Liver (tissue), 8 donors: ENCODE measurements at regions not wholly inside any gene's neighbourhood (a gene's known extent, or its start where the extent isn't known, plus 50 kb on each side); places are given as distances from the start of the nearest gene placed in this dataset.

Source experiments
- DNase-seq: peaks from one replicate; pipeline ENCODE4 v3.0.0-alpha.2; 2017; ENCODE audit warnings: low spot score
- H3K27ac ChIP-seq, 2 donors: one replicate each; pipeline ENCODE4 v1.7.0; 2013; ENCODE audit warnings: inconsistent platforms in 2 of 2, low read length in 2 of 2, control low read depth in 1 of 2, low read depth in 1 of 2, mild to moderate bottlenecking in 1 of 2
- H3K27me3 ChIP-seq, 4 donors: one replicate each; pipeline versions ENCODE4 v1.6.1 to v1.7.0; 2013; ENCODE audit warnings: low read length in 3 of 4, inconsistent platforms in 1 of 4, mild to moderate bottlenecking in 1 of 4, moderate library complexity in 1 of 4; ENCODE audit not compliant: control insufficient read depth in 4 of 4, insufficient read depth in 4 of 4
- H3K36me3 ChIP-seq, 4 donors: one replicate each; pipeline versions ENCODE4 v1.6.1 to v1.7.0; 2013; ENCODE audit warnings: low read length in 3 of 4, mild to moderate bottlenecking in 3 of 4, low read depth in 1 of 4, moderate library complexity in 1 of 4; ENCODE audit not compliant: control insufficient read depth in 4 of 4, insufficient read depth in 3 of 4
- H3K4me1 ChIP-seq, 4 donors: one replicate each; pipeline versions ENCODE4 v1.6.1 to v1.7.0; 2013; ENCODE audit warnings: low read length in 3 of 4, mild to moderate bottlenecking in 3 of 4, moderate library complexity in 1 of 4; ENCODE audit not compliant: control insufficient read depth in 4 of 4, insufficient read depth in 4 of 4
- H3K4me3 ChIP-seq, 3 donors: one replicate each; pipeline versions ENCODE4 v1.6.1 to v1.7.0; 2013; ENCODE audit warnings: low read length in 3 of 3, control low read depth in 1 of 3, low read depth in 1 of 3, mild to moderate bottlenecking in 1 of 3
- H3K9ac ChIP-seq, 2 donors: one replicate each; pipeline ENCODE4 v1.7.0; 2013; ENCODE audit warnings: low read length in 2 of 2, mild to moderate bottlenecking in 2 of 2, moderate library complexity in 2 of 2, control low read depth in 1 of 2, low read depth in 1 of 2
- H3K9me3 ChIP-seq, 4 donors: one replicate each; pipeline versions ENCODE4 v1.6.1 to v1.7.0; 2013; ENCODE audit warnings: low read length in 3 of 4; ENCODE audit not compliant: control insufficient read depth in 4 of 4
- EGR1 ChIP-seq, 2 donors: IDR thresholded peaks; 2 replicates each; pipeline ENCODE4 v1.6.1; 2016 to 2018; ENCODE audit warnings: antibody characterized with exemption in 2 of 2, low read depth in 2 of 2
- FOXA1 ChIP-seq: IDR thresholded peaks from 2 replicates; pipeline ENCODE4 v1.6.1; 2016; ENCODE audit warnings: antibody characterized with exemption
- FOXA2 ChIP-seq: IDR thresholded peaks from 2 replicates; pipeline ENCODE4 v1.6.1; 2016; ENCODE audit warnings: antibody characterized with exemption
- GABPA ChIP-seq, 2 donors: IDR thresholded peaks in 1 of 2; conservative IDR thresholded peaks in 1 of 2; 2 replicates each; pipeline ENCODE4 v1.6.1; 2016; ENCODE audit warnings: antibody characterized with exemption in 2 of 2, mild to moderate bottlenecking in 1 of 2, moderate library complexity in 1 of 2
- HNF4A ChIP-seq, 2 donors: conservative IDR thresholded peaks; 2 replicates each; pipeline ENCODE4 v1.6.1; 2016; ENCODE audit warnings: antibody characterized with exemption in 2 of 2, mild to moderate bottlenecking in 2 of 2
- HNF4G ChIP-seq: IDR thresholded peaks from 2 replicates; pipeline ENCODE4 v1.6.1; 2016; ENCODE audit warnings: antibody characterized with exemption
- JUND ChIP-seq, 2 donors: IDR thresholded peaks; 2 replicates each; pipeline ENCODE4 v1.6.1; 2016; ENCODE audit warnings: antibody characterized with exemption in 2 of 2
- NR2F2 ChIP-seq: IDR thresholded peaks from 2 replicates; pipeline ENCODE4 v1.6.1; 2016; ENCODE audit warnings: antibody characterized with exemption
- RAD21 ChIP-seq, 2 donors: IDR thresholded peaks; 2 replicates each; pipeline ENCODE4 v1.6.1; 2016; ENCODE audit warnings: antibody characterized with exemption in 2 of 2, mild to moderate bottlenecking in 2 of 2
- RXRA ChIP-seq, 2 donors: IDR thresholded peaks; 2 replicates each; pipeline ENCODE4 v1.6.1; 2017 to 2018; ENCODE audit warnings: antibody characterized with exemption in 2 of 2, mild to moderate bottlenecking in 1 of 2
- SP1 ChIP-seq: IDR thresholded peaks from 2 replicates; pipeline ENCODE4 v1.6.1; 2018; ENCODE audit warnings: antibody characterized with exemption, mild to moderate bottlenecking
- TAF1 ChIP-seq: conservative IDR thresholded peaks from 2 replicates; pipeline ENCODE4 v1.6.1; 2016; ENCODE audit warnings: antibody characterized with exemption, mild to moderate bottlenecking
- YY1 ChIP-seq: IDR thresholded peaks from 2 replicates; pipeline ENCODE4 v1.6.1; 2016; ENCODE audit warnings: antibody characterized with exemption, mild to moderate bottlenecking
- WGBS: extraction: QIAGEN DNeasy Blood & Tissue Kit; methylation state at CpG from one replicate; pipeline ENCODE4 v1.1.7; 2013; 5-methylcytosine and 5-hydroxymethylcytosine counted together
- TF ChIP-seq, protein P1 (sequence below): IDR thresholded peaks from 2 replicates; pipeline ENCODE4 v1.6.1; 2016; ENCODE audit warnings: antibody characterized with exemption
- TF ChIP-seq, protein P2 (sequence below): IDR thresholded peaks from 2 replicates; pipeline ENCODE4 v1.6.1; 2016; ENCODE audit warnings: antibody characterized with exemption
- TF ChIP-seq, protein P3 (sequence below): IDR thresholded peaks from 2 replicates; pipeline ENCODE4 v1.6.1; 2016; ENCODE audit warnings: antibody characterized with exemption, mild to moderate bottlenecking
- TF ChIP-seq, protein P4 (sequence below): IDR thresholded peaks from 2 replicates; pipeline ENCODE4 v1.6.1; 2016; ENCODE audit warnings: antibody characterized with exemption
- TF ChIP-seq, protein P5 (sequence below): fragments of 150-350 bp; IDR thresholded peaks from 2 replicates; pipeline ENCODE4 v1.5.1; 2017; ENCODE audit warnings: improper control_type of control experiment, low read depth, low read length; ENCODE audit not compliant: missing input control
- donor health status: healthy.
- donor health status: healthy.
- donor health status: healthy.
- donor health status: healthy.
- donor health status: healthy.

DNA sequence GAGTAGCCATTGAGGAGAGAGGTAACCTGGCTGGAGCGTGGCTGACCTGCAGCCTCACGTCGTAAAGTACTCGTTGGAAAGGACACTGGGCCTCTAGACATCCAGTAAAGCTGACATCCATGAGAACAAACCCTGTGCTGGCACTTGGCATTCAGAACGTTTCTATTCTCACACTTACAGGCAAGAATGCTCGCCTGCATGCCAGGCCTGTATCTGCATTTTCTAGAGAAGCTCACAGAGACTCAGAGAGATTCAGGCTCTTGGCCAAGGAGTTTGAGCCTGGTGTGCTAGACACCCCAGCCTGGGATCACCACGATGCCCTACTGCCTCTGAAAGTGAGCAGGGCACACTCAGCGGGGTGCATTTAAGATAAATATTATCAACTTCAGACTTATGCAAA is 379.8 kb upstream of the CDH4 start:
- Histone ChIP-seq H3K9ac (no peak overlapping the region), H3K9me3 (no peaks in the 10 kb centered on the region), H3K27me3 (peaks cover 0 to 3% (median 1%) of the 10 kb centered on the region in 4 donors), H3K27ac (no peak overlapping the region), H3K4me1 (no peaks in the 10 kb centered on the region), H3K4me3 (no peak overlapping the region), H3K36me3 (no peaks in the 10 kb centered on the region)
- DNase-seq, result no peak
- TF ChIP-seq HNF4A (conservative IDR thresholded peaks at IDR 0.05), result no peak
- no peak for TF ChIP-seq EGR1 (IDR thresholded peaks at IDR 0.05; ENCODE audit: low read depth in 2 of 2)
- TF ChIP-seq, protein P1, sequence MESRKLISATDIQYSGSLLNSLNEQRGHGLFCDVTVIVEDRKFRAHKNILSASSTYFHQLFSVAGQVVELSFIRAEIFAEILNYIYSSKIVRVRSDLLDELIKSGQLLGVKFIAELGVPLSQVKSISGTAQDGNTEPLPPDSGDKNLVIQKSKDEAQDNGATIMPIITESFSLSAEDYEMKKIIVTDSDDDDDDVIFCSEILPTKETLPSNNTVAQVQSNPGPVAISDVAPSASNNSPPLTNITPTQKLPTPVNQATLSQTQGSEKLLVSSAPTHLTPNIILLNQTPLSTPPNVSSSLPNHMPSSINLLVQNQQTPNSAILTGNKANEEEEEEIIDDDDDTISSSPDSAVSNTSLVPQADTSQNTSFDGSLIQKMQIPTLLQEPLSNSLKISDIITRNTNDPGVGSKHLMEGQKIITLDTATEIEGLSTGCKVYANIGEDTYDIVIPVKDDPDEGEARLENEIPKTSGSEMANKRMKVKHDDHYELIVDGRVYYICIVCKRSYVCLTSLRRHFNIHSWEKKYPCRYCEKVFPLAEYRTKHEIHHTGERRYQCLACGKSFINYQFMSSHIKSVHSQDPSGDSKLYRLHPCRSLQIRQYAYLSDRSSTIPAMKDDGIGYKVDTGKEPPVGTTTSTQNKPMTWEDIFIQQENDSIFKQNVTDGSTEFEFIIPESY, result no peak
- no peak for TF ChIP-seq FOXA2
- no peak for TF ChIP-seq HNF4G
- no peak for TF ChIP-seq JUND (IDR thresholded peaks at IDR 0.05)
- TF ChIP-seq RXRA (IDR thresholded peaks at IDR 0.05), result no peak
- TF ChIP-seq, protein P2, sequence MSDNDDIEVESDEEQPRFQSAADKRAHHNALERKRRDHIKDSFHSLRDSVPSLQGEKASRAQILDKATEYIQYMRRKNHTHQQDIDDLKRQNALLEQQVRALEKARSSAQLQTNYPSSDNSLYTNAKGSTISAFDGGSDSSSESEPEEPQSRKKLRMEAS, result no peak
- TF ChIP-seq NR2F2, result no peak
- TF ChIP-seq TAF1, result no peak
- no peak for TF ChIP-seq SP1
- TF ChIP-seq GABPA (IDR thresholded peaks at IDR 0.05 in 1 of 2, conservative IDR thresholded peaks at IDR 0.05 in 1 of 2), result no peak
- no peak for TF ChIP-seq YY1
- TF ChIP-seq FOXA1, result no peak
- 52% methylated on average over 8 of the region's 8 CpGs for WGBS

DNA sequence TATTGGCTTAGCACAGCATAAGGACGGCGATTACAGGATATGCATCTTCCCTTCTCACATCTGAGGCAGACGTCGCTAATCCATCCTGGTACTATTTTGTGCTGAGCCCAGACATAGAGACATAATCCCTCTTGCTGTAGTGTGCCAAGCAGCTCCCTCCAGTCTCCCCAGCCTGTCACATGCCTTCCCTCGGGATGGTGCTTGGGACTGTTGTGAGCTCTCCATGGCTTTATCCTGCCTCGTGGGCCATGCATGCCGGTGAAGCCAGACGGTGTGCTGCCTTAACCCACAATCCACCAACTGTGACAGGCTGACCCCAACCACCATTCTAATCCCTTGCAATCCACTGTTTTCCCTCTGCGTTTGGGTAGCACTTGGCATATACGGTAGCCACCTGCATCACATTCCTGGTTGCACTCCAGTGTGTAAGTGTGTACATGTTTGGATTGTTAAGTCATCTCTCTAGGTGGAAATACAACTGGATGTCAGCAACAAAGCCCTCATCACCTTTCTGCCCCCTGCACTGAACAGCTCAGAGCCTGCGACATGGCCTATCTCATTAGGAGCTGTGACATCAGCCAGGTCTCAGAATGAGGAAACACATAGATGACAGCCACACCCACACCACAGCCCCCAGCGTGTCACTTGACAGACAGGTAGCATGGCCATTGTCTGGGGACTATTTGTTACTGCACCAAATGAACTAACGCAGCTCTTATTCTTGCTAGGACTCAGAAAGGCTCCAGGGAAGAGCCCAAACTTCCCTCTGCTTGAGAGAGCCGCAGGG is 374.8 kb upstream of the CDH4 start:
- no peaks in the 10 kb centered on the region for H3K4me1 ChIP-seq
- H3K9ac ChIP-seq, result no peak overlapping the region
- no peaks in the 10 kb centered on the region for H3K9me3 ChIP-seq
- peaks cover 0 to 3% (median 0%) of the 10 kb centered on the region in 4 donors for H3K27me3 ChIP-seq
- no peak overlapping the region for H3K27ac ChIP-seq
- DNase-seq, result no peak
- TF ChIP-seq, protein P3, sequence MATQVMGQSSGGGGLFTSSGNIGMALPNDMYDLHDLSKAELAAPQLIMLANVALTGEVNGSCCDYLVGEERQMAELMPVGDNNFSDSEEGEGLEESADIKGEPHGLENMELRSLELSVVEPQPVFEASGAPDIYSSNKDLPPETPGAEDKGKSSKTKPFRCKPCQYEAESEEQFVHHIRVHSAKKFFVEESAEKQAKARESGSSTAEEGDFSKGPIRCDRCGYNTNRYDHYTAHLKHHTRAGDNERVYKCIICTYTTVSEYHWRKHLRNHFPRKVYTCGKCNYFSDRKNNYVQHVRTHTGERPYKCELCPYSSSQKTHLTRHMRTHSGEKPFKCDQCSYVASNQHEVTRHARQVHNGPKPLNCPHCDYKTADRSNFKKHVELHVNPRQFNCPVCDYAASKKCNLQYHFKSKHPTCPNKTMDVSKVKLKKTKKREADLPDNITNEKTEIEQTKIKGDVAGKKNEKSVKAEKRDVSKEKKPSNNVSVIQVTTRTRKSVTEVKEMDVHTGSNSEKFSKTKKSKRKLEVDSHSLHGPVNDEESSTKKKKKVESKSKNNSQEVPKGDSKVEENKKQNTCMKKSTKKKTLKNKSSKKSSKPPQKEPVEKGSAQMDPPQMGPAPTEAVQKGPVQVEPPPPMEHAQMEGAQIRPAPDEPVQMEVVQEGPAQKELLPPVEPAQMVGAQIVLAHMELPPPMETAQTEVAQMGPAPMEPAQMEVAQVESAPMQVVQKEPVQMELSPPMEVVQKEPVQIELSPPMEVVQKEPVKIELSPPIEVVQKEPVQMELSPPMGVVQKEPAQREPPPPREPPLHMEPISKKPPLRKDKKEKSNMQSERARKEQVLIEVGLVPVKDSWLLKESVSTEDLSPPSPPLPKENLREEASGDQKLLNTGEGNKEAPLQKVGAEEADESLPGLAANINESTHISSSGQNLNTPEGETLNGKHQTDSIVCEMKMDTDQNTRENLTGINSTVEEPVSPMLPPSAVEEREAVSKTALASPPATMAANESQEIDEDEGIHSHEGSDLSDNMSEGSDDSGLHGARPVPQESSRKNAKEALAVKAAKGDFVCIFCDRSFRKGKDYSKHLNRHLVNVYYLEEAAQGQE, result no peak
- TF ChIP-seq GABPA (IDR thresholded peaks at IDR 0.05 in 1 of 2, conservative IDR thresholded peaks at IDR 0.05 in 1 of 2) (no peak), SP1 (no peak), EGR1 (IDR thresholded peaks at IDR 0.05; ENCODE audit: low read depth in 2 of 2) (no peak), RXRA (IDR thresholded peaks at IDR 0.05) (no peak), HNF4A (conservative IDR thresholded peaks at IDR 0.05) (no peak), TAF1 (no peak), HNF4G (no peak), JUND (IDR thresholded peaks at IDR 0.05) (no peak), FOXA1 (no peak), FOXA2 (no peak), YY1 (no peak), NR2F2 (no peak), RAD21 (IDR thresholded peaks at IDR 0.05) (no peak)
- TF ChIP-seq, protein P2, result no peak
- TF ChIP-seq, protein P4, sequence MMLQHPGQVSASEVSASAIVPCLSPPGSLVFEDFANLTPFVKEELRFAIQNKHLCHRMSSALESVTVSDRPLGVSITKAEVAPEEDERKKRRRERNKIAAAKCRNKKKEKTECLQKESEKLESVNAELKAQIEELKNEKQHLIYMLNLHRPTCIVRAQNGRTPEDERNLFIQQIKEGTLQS, result no peak
- TF ChIP-seq, protein P5, sequence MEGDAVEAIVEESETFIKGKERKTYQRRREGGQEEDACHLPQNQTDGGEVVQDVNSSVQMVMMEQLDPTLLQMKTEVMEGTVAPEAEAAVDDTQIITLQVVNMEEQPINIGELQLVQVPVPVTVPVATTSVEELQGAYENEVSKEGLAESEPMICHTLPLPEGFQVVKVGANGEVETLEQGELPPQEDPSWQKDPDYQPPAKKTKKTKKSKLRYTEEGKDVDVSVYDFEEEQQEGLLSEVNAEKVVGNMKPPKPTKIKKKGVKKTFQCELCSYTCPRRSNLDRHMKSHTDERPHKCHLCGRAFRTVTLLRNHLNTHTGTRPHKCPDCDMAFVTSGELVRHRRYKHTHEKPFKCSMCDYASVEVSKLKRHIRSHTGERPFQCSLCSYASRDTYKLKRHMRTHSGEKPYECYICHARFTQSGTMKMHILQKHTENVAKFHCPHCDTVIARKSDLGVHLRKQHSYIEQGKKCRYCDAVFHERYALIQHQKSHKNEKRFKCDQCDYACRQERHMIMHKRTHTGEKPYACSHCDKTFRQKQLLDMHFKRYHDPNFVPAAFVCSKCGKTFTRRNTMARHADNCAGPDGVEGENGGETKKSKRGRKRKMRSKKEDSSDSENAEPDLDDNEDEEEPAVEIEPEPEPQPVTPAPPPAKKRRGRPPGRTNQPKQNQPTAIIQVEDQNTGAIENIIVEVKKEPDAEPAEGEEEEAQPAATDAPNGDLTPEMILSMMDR, result no peak
- TF ChIP-seq, protein P1, result no peak
- no peak overlapping the region for H3K4me3 ChIP-seq
- H3K36me3 ChIP-seq, result no peaks in the 10 kb centered on the region
- 79% methylated on average over 14 of the region's 14 CpGs for WGBS
